HG02610 (cell line): ENCODE measurements at regions not wholly inside any gene's neighbourhood (a gene's known extent, or its start where the extent isn't known, plus 50 kb on each side); places are given as distances from the start of the nearest gene placed in this dataset.

ENCODE experiments used
- ATAC-seq: cut with Tn5 transposase; IDR thresholded peaks from one replicate; pipeline ENCODE4 v1.9.1; 2021; ENCODE audit warnings: mild to moderate bottlenecking, moderate library complexity; ENCODE audit not compliant: unreplicated experiment

DNA sequence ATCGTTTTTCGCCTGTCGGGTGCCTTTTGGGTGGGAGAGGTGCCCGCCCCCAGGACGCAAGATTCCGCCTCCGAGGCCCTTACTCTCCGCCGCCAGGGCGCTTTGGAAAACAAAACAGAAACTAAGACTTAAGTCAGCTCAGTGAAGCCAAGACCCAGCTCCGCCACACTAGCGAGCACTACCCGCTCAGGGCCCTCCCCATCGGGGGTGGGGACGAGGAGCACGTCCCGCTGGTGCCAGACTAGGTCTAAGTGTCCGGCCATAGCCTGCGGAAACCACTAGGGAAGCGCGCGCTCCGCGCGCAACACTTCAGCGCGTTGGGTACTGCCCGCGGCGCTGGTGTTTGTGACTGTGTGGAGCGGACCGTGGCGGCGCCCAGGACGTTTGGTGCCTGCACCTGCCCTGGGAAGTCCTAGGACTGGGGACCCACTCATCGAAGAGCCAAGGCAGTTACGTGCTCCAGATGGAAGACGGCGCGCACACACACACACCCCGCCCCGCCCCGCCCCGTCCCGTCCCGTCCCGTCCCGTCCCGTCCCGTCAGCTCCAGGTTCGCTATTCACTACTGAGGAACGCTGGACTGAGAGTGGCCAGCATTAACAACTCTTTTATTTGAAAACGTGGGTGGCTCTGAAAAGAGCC, 57.6 kb upstream of the BOLA1 start:
- ATAC-seq: peak; percentile 50

DNA sequence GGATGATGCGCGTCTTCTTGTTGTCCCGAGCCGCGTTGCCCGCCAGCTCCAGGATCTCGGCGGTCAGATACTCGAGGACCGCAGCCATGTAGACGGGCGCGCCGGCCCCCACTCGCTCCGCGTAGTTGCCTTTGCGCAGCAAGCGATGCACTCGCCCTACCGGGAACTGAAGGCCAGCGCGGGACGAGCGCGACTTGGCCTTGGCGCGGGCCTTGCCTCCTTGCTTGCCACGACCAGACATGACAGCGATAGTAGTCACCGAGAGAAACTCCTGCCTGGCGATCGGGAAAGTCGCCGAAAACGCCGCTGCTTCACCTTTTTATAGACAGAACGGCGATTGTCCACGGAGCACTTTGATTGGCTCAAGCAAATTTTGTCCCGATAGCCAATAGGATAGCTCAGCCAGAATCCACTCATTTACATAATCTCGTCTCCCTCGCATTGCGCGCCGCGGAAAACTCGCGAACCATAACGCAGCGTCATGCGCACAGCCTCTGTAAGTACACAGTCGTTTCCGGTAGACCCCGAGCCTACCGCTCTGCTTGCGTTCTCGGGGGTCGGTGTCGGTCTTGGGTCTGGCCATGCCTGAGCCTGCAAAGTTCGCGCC, 56.8 kb upstream of the BOLA1 start:
- peak; percentile 64 for ATAC-seq

DNA sequence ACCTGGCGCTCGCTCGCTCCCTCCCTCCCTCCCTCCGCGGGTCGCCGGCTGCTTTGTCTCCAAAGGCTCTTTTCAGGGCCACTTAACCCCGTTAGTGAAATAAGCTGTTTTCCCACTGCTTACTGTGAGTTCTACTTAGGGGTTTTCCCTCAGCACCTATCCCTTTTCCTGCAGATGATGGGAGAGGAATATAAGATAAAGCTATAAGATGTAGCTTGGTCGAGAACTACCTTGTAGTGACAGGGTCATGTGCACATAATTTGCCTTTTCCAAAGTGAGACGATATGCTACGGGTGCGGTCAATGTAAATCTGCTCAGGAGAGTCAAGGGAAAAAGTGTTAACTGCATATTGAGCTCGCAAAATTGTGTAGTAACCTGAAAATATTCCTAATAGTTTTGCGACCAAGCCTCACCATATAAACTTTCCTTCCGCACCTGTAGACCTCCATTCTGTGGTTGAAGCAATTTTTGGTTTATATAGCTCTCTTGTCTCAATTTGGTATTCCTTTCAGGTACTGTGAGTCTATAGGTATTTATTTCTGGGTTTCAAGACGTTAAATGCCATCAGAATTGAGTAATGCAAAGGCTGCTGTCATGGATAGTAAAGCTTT, 55.8 kb upstream of the BOLA1 start:
- ATAC-seq: no peak

- ATAC-seq: no peak
These were observed 55.3 kb upstream of the BOLA1 start for GRCh38 chr1:149844101-149844500.

DNA sequence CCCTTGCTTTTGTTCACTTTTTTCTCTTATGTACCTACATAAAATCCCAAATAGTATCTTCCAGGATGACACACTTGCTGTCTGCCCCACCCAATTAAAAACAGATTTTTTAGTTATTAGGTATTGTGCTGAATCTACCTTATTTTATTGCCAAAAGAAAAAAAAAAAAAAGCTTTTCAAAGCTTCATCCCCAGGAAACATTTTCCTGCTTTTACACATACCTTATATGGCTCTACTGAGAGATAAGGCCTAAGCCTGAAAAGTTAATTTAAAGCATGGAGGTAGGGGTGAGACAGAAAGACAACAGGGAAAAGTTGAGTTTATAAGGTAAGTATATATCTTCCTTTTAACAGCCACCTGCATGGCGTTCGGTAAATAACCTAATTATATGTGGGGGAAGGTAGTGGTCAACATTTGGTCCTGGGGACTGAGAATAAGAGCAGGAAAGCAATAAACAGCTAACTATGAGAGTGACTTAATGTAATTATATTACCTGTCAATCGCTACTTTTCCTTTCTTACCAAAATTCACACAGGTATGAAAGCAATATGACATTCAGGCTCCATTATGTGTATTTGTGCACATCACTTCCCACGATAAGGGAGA, 54.6 kb upstream of the BOLA1 start:
- ATAC-seq: no peak

- ATAC-seq: no peak
These were observed 54.0 kb upstream of the BOLA1 start for GRCh38 chr1:149845416-149845815.

GRCh38 chr1:149846042-149846441, 53.3 kb upstream of the BOLA1 start:
- no peak for ATAC-seq

- no peak for ATAC-seq
These were observed 52.5 kb upstream of the BOLA1 start for GRCh38 chr1:149846593-149847466.

DNA sequence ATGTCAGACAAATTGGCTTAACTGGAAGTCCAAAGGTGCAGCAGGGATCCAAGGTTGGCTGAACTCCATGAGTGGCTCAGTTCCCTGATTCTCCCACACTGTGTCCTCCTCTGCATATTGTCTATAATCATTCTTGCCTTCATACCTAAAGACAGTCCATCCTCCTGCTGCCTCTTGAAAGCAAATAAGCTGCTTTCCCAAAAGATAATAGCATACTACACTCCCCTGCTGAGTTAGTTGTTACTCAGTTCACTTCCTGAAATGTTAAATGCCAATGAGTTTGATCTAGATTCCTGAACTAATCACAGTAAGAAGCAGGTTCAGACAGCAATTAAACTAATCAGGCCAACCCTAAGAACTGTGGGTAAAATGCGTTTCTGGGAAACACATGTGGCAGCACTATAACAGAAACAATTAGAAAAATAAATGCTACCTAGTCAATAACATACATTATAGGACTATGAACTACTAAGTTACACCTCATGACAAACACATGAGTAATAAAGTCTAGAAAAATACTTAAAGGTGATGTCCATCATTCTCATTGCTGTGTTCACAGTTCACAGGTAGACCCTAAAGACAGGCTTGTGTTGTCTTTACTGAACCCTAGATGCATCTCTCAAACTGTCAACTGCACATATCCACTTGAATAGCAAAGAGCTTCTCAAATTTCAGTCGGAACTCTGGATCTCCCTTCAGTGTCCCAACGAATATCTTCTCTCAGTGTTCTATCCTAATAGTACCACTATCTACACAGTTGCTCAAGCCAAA, 50.8 kb upstream of the BOLA1 start:
- no peak for ATAC-seq

- no peak for ATAC-seq
These were observed 50.0 kb upstream of the BOLA1 start for GRCh38 chr1:149849111-149849946.
